ENCODE measurements at regions not wholly inside any gene's neighbourhood (a gene's known extent, or its start where the extent isn't known, plus 50 kb on each side); places are given as distances from the start of the nearest gene placed in this dataset.

DNA sequence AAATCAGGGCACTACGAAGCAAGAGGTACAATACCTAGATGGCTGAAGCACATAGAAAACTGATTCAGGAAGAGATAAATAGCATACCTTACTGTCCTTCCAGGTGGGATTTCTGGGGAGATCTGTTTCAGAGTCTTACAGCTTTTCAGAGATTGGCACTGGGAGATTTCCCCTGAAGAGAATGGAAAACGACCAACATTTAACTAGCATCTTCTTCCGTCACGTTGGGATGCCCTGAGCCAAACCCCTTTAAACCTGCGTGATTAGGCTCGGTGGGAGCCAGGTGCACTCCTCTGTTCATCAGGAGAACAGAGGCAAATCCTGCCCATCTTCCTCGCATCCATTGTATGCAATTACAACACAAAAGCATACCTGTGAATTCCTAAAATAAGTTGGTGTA is 614.5 kb downstream of the HDGFL1 start:
- TF ChIP-seq, protein P1, sequence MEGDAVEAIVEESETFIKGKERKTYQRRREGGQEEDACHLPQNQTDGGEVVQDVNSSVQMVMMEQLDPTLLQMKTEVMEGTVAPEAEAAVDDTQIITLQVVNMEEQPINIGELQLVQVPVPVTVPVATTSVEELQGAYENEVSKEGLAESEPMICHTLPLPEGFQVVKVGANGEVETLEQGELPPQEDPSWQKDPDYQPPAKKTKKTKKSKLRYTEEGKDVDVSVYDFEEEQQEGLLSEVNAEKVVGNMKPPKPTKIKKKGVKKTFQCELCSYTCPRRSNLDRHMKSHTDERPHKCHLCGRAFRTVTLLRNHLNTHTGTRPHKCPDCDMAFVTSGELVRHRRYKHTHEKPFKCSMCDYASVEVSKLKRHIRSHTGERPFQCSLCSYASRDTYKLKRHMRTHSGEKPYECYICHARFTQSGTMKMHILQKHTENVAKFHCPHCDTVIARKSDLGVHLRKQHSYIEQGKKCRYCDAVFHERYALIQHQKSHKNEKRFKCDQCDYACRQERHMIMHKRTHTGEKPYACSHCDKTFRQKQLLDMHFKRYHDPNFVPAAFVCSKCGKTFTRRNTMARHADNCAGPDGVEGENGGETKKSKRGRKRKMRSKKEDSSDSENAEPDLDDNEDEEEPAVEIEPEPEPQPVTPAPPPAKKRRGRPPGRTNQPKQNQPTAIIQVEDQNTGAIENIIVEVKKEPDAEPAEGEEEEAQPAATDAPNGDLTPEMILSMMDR (IDR thresholded peaks at IDR 0.05), result no peak
- no peak for TF ChIP-seq POLR2A (IDR thresholded peaks at IDR 0.05)
